Esophagus muscularis mucosa (tissue), 4 donors: ENCODE measurements at regions not wholly inside any gene's neighbourhood (a gene's known extent, or its start where the extent isn't known, plus 50 kb on each side); places are given as distances from the start of the nearest gene placed in this dataset.

ENCODE experiments used
- DNase-seq: peaks from one replicate; pipeline ENCODE4 v3.0.0-alpha.2; 2017; ENCODE audit errors: extremely low spot score
- H3K27ac ChIP-seq, 4 donors: fragments of 200-600 bp; sonication (generic); replicated peaks in 1 of 4; 1 replicate in 3 of 4; 2 replicates in 1 of 4; pipeline ENCODE4 v1.5.1; 2016 to 2019; ENCODE audit warnings: mild to moderate bottlenecking in 1 of 4
- H3K27me3 ChIP-seq, 4 donors: fragments of 200-600 bp; sonication (generic); one replicate each; pipeline versions ENCODE4 v1.5.1 to v1.6.0; 2016 to 2019
- H3K36me3 ChIP-seq, 4 donors: fragments of 200-600 bp; sonication (generic); one replicate each; pipeline ENCODE4 v1.5.1; 2016 to 2019
- H3K4me1 ChIP-seq, 4 donors: fragments of 200-600 bp; sonication (generic); one replicate each; pipeline ENCODE4 v1.5.1; 2016 to 2019
- H3K4me3 ChIP-seq, 4 donors: fragments of 200-600 bp; sonication (generic); 1 replicate in 2 of 4; 2 replicates in 2 of 4; pipeline ENCODE4 v1.5.1; 2016 to 2019; ENCODE audit warnings: mild to moderate bottlenecking in 4 of 4, moderate library complexity in 1 of 4
- H3K9me3 ChIP-seq, 4 donors: fragments of 200-600 bp; sonication (generic); 1 replicate in 3 of 4; 2 replicates in 1 of 4; pipeline ENCODE4 v1.5.1; 2016 to 2019
- EP300 ChIP-seq: sonication (generic); formaldehyde crosslinking; IDR thresholded peaks from one replicate; pipeline ENCODE4 v1.6.1; 2017; ENCODE audit warnings: antibody characterized with exemption
- POLR2A ChIP-seq: fragments of 450-650 bp; IDR thresholded peaks from one replicate; pipeline ENCODE4 v1.6.1; 2017; ENCODE audit warnings: antibody characterized with exemption, moderate library complexity, mild to moderate bottlenecking, low read depth
- POLR2AphosphoS5 ChIP-seq, 2 donors: sonication (generic); formaldehyde crosslinking; IDR thresholded peaks; one replicate each; pipeline ENCODE4 v1.6.1; 2017; ENCODE audit warnings: antibody characterized with exemption in 2 of 2
- WGBS: methylation state at CpG from one replicate; pipeline ENCODE4 v1.1.5; 2018; 5-methylcytosine and 5-hydroxymethylcytosine counted together
- intact Hi-C: fragments of 100-400 bp; cut with DNase I; formaldehyde crosslinking; loops from one replicate; pipeline ENCODE4 v1.15.1; 2023
- TF ChIP-seq, protein P1 (sequence below), 3 experiments: fragments of 200-600 bp in 2 of 3; fragments of 450-650 bp in 1 of 3; sonication (generic) in 2 of 3; IDR thresholded peaks; one replicate each; pipeline ENCODE4 v1.5.1; 2017 to 2019; ENCODE audit warnings: antibody characterized with exemption in 3 of 3, mild to moderate bottlenecking in 2 of 3, moderate library complexity in 1 of 3

DNA sequence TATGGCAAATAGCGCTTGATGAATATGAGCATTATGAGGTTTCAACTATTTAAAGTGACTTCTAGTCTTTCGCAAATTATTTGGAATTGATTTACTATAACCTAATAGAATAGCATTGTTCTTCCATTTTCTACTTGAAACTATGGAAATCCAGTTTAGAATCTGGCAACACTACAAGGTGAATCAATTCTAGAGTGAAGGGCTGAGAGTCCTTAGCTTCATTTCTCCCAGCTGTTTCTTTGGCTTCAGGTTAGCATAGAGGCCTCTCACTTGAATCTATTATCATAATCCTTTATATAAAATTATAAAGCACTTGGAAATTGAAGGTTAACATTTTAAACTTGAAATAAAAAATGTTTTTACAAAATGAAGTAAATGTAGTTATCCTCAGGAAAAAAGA is 318.8 kb downstream of the CCDC85A start:
- no peak overlapping the region for H3K27ac ChIP-seq
- H3K4me1 ChIP-seq: no peaks in the 10 kb centered on the region
- H3K27me3 ChIP-seq: no peaks in the 10 kb centered on the region
- no peak for DNase-seq
- no peak overlapping the region for H3K4me3 ChIP-seq
- intact Hi-C loops: no loop called here
- no peak for TF ChIP-seq POLR2A
- no peak for TF ChIP-seq EP300
- no peak for TF ChIP-seq POLR2AphosphoS5 (IDR thresholded peaks at IDR 0.05)
- TF ChIP-seq, protein P1, sequence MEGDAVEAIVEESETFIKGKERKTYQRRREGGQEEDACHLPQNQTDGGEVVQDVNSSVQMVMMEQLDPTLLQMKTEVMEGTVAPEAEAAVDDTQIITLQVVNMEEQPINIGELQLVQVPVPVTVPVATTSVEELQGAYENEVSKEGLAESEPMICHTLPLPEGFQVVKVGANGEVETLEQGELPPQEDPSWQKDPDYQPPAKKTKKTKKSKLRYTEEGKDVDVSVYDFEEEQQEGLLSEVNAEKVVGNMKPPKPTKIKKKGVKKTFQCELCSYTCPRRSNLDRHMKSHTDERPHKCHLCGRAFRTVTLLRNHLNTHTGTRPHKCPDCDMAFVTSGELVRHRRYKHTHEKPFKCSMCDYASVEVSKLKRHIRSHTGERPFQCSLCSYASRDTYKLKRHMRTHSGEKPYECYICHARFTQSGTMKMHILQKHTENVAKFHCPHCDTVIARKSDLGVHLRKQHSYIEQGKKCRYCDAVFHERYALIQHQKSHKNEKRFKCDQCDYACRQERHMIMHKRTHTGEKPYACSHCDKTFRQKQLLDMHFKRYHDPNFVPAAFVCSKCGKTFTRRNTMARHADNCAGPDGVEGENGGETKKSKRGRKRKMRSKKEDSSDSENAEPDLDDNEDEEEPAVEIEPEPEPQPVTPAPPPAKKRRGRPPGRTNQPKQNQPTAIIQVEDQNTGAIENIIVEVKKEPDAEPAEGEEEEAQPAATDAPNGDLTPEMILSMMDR (IDR thresholded peaks at IDR 0.05): no peak
- H3K9me3 ChIP-seq: no peaks in the 10 kb centered on the region
- WGBS: 98% methylated on average over 2 of the region's 2 CpGs
- H3K36me3 ChIP-seq: no peaks in the 10 kb centered on the region

DNA sequence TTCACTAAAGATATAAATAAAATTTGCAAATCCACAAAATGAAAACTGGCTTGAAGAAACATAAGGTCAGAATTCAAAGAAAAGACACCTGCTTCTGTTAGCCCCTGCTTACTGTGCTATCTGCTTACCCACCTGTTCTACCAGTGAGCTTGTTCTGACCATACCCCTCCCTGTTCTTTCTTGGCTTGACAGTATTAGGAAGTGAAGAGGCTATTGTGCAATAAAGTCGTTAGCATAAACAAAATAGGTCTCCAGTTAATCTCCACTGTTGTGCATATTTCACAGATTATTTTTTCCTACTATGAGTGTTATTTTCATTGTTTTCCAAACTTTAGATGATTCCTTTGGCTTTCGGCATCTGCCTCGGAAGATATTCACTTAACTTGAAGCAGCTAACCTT is 322.1 kb downstream of the CCDC85A start:
- Histone ChIP-seq H3K9me3 (no peaks in the 10 kb centered on the region), H3K27me3 (no peaks in the 10 kb centered on the region), H3K36me3 (no peaks in the 10 kb centered on the region), H3K4me1 (no peaks in the 10 kb centered on the region), H3K27ac (no peak overlapping the region), H3K4me3 (no peak overlapping the region)
- 80% methylated on average over 3 of the region's 3 CpGs for WGBS
- TF ChIP-seq POLR2A (no peak), EP300 (no peak), POLR2AphosphoS5 (IDR thresholded peaks at IDR 0.05) (no peak)
- TF ChIP-seq, protein P1 (IDR thresholded peaks at IDR 0.05): no peak
- intact Hi-C loops: no loop called here
- DNase-seq: no peak

DNA sequence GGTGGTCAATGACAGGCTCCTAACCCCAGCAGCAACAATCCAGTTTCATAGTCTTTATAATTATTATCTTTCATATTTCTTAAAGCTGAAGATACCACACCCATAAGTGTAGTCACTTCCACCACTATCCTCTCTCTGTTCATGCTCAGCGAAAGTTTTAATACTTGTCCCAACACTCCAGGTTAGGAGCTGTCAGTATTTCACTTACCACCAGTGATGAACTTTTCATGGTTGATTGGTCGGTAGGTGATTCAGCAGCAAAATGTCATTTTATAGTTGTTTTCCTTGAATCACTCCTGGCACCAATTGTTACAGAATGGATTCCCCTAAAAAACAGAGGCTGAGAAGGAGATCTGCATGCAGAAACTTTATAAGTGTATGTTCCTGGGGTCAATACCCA is 324.9 kb downstream of the CCDC85A start:
- H3K27ac ChIP-seq: no peak overlapping the region
- H3K36me3 ChIP-seq: no peaks in the 10 kb centered on the region
- no peak for TF ChIP-seq EP300
- no peak for TF ChIP-seq POLR2A
- no peak for TF ChIP-seq POLR2AphosphoS5 (IDR thresholded peaks at IDR 0.05)
- TF ChIP-seq, protein P1 (IDR thresholded peaks at IDR 0.05): no peak
- no peaks in the 10 kb centered on the region for H3K4me1 ChIP-seq
- intact Hi-C loops: no loop called here
- no peak overlapping the region for H3K4me3 ChIP-seq
- H3K9me3 ChIP-seq: no peaks in the 10 kb centered on the region
- no peak for DNase-seq
- 87% methylated on average over 2 of the region's 2 CpGs for WGBS
- H3K27me3 ChIP-seq: no peaks in the 10 kb centered on the region

DNA sequence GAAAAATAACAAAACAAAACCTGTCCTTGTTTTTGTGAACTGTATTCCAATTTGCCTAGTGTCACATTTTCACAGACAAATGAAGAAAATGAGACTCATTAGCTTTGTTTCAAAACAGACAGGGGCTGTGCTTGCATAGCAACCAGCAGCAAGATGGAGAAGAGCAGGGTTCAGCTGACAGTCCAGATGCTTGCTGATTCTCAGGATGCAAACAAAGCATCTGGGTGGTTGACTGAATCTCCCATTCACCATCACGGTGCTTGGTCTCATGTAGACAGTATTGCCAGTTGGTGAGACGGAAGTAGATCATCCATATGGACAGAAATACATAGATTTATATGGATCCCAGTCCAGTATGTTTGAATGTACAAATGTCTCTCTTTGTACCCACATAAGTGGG is 326.8 kb downstream of the CCDC85A start:
- Histone ChIP-seq H3K36me3 (no peaks in the 10 kb centered on the region), H3K27me3 (no peaks in the 10 kb centered on the region), H3K27ac (no peak overlapping the region), H3K9me3 (no peaks in the 10 kb centered on the region), H3K4me3 (no peak overlapping the region), H3K4me1 (no peaks in the 10 kb centered on the region)
- intact Hi-C loops: no loop called here
- TF ChIP-seq POLR2AphosphoS5 (IDR thresholded peaks at IDR 0.05): no peak
- TF ChIP-seq, protein P1 (IDR thresholded peaks at IDR 0.05): no peak
- TF ChIP-seq POLR2A: no peak
- no peak for TF ChIP-seq EP300
- no peak for DNase-seq
- WGBS: 90% methylated on average over 2 of the region's 2 CpGs

DNA sequence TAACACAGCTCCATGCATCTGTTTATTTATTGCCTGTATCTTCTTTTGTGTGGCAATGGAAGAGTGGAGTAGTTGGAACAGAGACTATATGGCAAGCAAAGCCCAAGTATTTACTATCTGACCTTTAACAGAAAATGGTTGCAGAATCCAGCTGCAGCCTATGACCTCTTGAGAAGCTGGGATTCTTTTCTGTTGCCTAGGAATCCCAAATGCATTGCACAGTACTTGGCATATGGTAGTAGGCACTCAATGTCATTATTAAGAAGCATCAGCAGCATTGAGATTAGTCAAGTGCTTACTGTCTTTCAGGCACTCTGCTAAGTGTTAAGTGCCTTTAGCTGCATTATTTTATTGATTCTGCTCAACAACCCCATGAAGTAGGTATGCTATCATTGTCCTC is 331.6 kb downstream of the CCDC85A start:
- TF ChIP-seq POLR2AphosphoS5 (IDR thresholded peaks at IDR 0.05): no peak
- TF ChIP-seq, protein P1 (IDR thresholded peaks at IDR 0.05): no peak
- no peak for TF ChIP-seq POLR2A
- no peak for TF ChIP-seq EP300
- H3K4me1 ChIP-seq: no peaks in the 10 kb centered on the region
- H3K36me3 ChIP-seq: no peaks in the 10 kb centered on the region
- DNase-seq: no peak
- no peak overlapping the region for H3K27ac ChIP-seq
- H3K4me3 ChIP-seq: no peak overlapping the region
- intact Hi-C loops: no loop called here
- H3K9me3 ChIP-seq: no peaks in the 10 kb centered on the region
- H3K27me3 ChIP-seq: no peaks in the 10 kb centered on the region
